Large intestine (tissue), 3 donors: ENCODE measurements at regions not wholly inside any gene's neighbourhood (a gene's known extent, or its start where the extent isn't known, plus 50 kb on each side); places are given as distances from the start of the nearest gene placed in this dataset.
A peak's percentile ranks its signal among the peaks of the same experiment; 100 is the strongest.

Experiments used
- DNase-seq, 2 donors: peaks; one replicate each; pipeline versions ENCODE4 v3.0.0 to v3.0.0-alpha.2; 2013
- H3K27ac ChIP-seq: one replicate; pipeline ENCODE4 v1.5.1; 2013; ENCODE audit warnings: low read length
- H3K27me3 ChIP-seq: 2 replicates; pipeline ENCODE4 v1.6.1; 2013; ENCODE audit warnings: low read length; ENCODE audit not compliant: control insufficient read depth, insufficient read depth
- H3K36me3 ChIP-seq: 2 replicates; pipeline ENCODE4 v1.6.1; 2013; ENCODE audit warnings: low read length; ENCODE audit not compliant: control insufficient read depth, insufficient read depth
- H3K4me1 ChIP-seq: one replicate; pipeline ENCODE4 v1.6.1; 2013; ENCODE audit warnings: low read length; ENCODE audit not compliant: control insufficient read depth, insufficient read depth
- H3K4me3 ChIP-seq: one replicate; pipeline ENCODE4 v1.5.1; 2013; ENCODE audit warnings: low read length
- H3K9me3 ChIP-seq: one replicate; pipeline ENCODE4 v1.6.1; 2013; ENCODE audit warnings: mild to moderate bottlenecking, low read depth, low read length, moderate library complexity; ENCODE audit not compliant: control insufficient read depth
- WGBS: methylation state at CpG from one replicate; pipeline ENCODE4 v1.1.5; 2013; ENCODE audit warnings: low lambda C conversion rate; ENCODE audit not compliant: insufficient coverage; 5-methylcytosine and 5-hydroxymethylcytosine counted together

DNA sequence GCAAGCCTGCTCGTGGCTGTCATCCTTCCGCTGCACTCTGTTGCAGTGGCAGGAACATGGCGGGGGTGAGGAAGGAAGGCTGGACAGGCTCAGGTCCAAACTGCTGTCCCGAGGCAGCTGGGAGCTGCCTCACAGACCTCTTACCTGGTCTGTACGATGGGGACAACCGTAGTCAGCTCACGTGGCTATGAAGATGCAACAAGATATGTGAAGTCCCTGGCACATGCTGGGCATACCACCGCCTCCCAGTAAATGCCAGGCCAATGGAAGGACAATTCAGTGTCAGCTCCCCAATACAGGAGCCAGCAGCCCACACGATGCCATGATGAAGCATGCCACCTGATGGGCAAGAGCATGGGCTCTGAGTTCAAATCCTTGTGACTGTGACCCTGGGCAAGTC is 344.4 kb downstream of the CYRIA start:
- Histone ChIP-seq H3K4me1 (peaks cover 47% of the 10 kb centered on the region), H3K27me3 (no peaks in the 10 kb centered on the region), H3K9me3 (no peaks in the 10 kb centered on the region), H3K27ac (no peak overlapping the region), H3K36me3 (no peaks in the 10 kb centered on the region), H3K4me3 (no peak overlapping the region)
- no peak for DNase-seq
- WGBS: no CpG with 5 or more reads among the region's 9 CpGs

DNA sequence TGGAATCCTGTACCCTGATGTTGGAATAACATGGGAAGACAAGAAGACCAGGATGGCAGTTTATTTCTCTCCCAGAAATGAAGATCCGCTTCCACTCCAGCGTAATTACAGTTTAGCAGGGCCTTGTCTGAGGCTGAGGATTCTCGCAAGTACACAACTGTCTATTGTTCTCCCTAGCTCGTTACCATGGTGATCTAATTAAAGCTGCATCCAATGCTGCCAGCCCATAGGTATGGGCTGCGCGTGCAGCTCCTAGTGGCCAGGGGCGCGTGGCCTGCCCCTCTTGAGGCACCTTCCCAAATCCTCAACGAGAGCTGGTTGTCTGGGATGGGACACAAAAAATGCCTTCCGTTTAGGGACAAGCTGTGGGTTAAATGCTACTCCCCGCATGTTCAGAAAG is 344.9 kb downstream of the CYRIA start:
- Histone ChIP-seq H3K36me3 (no peaks in the 10 kb centered on the region), H3K27ac (no peak overlapping the region), H3K9me3 (no peaks in the 10 kb centered on the region), H3K27me3 (no peaks in the 10 kb centered on the region), H3K4me1 (peaks cover 42% of the 10 kb centered on the region), H3K4me3 (no peak overlapping the region)
- DNase-seq: no peak
- whole genome bisulfite sequencing: no CpG with 5 or more reads among the region's 11 CpGs

GRCh38 chr2:16319551-16320121 is 346.0 kb downstream of the CYRIA start:
- DNase-seq: peak in 1 of 2 donors; percentile 62
- H3K27me3 ChIP-seq: no peaks in the 10 kb centered on the region
- no CpG with 5 or more reads among the region's 12 CpGs for WGBS
- no peak overlapping the region for H3K4me3 ChIP-seq
- H3K36me3 ChIP-seq: no peaks in the 10 kb centered on the region
- H3K4me1 ChIP-seq: peaks cover 36% of the 10 kb centered on the region
- H3K27ac ChIP-seq: no peak overlapping the region
- H3K9me3 ChIP-seq: no peaks in the 10 kb centered on the region

DNA sequence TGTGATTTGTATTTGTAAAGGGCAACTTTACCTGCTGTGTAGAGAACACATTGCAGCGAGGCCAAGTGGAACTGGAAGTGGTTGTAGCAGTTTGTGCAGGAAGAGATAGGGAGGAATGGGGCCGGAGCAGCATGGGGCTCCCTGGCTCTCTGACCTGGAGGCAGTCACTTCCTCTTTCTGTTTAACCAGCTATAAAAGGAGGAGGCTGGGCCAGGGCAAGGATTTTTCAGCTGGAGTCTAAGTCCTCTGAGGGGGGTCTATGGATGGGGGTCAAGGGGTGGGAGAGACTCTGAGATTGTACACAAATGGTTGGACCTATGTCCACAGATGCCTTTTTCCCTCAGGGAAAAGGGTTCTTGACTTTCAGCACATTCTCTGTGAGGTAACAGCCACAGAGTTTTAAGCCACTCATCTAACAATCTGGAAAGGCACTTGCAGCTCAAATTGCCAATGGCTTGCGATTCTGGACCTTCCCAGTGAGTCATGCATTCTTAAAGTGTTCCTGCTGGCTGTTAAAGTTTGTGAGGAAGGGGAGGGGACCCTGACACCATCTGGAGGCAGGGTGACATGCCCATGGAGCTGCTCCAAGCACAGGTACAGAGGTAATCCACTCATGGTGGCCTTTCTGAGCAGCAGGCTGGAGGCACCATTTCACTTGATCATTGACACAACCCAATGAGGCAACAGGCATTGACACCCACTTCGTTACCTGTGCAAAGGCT is 347.0 kb downstream of the CYRIA start:
- no peaks in the 10 kb centered on the region for H3K27me3 ChIP-seq
- WGBS: 0% methylated on average over 1 of the region's 4 CpGs
- no peaks in the 10 kb centered on the region for H3K9me3 ChIP-seq
- peaks cover 31% of the 10 kb centered on the region for H3K4me1 ChIP-seq
- peak in 1 of 2 donors; percentile 78 for DNase-seq
- no peak overlapping the region for H3K4me3 ChIP-seq
- H3K27ac ChIP-seq: peak overlapping the region; percentile 32
- H3K36me3 ChIP-seq: no peaks in the 10 kb centered on the region

DNA sequence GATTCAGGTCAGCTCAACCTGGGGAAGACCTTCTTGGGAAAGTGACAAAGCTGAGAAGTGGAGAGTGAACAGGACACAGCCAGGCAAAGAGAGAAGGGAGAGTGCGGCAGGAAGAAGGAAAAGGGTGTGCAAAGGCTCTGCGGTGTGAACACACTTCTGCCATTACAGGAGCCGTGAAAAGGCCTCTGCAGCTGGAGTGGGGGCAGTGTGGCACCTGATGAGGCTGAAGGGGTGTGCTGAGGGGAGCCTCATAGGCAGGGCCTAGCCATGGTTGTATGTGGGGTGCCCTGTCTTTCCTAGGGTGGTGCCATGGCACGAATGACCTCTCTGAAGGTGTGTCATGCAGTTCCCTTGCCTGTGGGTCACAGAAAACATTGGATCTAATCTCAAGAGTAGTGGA is 347.6 kb downstream of the CYRIA start:
- H3K27ac ChIP-seq: peak overlapping the region; percentile 11
- H3K9me3 ChIP-seq: no peaks in the 10 kb centered on the region
- DNase-seq: no peak
- no peaks in the 10 kb centered on the region for H3K36me3 ChIP-seq
- H3K4me3 ChIP-seq: no peak overlapping the region
- H3K4me1 ChIP-seq: peaks cover 31% of the 10 kb centered on the region
- no CpG with 5 or more reads among the region's 4 CpGs for WGBS
- no peaks in the 10 kb centered on the region for H3K27me3 ChIP-seq

- WGBS: no CpG with 5 or more reads among the region's 6 CpGs
- Histone ChIP-seq H3K36me3 (no peaks in the 10 kb centered on the region), H3K9me3 (no peaks in the 10 kb centered on the region), H3K27ac (no peak overlapping the region), H3K4me3 (no peak overlapping the region), H3K27me3 (no peaks in the 10 kb centered on the region), H3K4me1 (peaks cover 27% of the 10 kb centered on the region)
- DNase-seq: peak in 1 of 2 donors; percentile 67
Observed at GRCh38 chr2:16317211-16317830, 348.3 kb downstream of the CYRIA start.

DNA sequence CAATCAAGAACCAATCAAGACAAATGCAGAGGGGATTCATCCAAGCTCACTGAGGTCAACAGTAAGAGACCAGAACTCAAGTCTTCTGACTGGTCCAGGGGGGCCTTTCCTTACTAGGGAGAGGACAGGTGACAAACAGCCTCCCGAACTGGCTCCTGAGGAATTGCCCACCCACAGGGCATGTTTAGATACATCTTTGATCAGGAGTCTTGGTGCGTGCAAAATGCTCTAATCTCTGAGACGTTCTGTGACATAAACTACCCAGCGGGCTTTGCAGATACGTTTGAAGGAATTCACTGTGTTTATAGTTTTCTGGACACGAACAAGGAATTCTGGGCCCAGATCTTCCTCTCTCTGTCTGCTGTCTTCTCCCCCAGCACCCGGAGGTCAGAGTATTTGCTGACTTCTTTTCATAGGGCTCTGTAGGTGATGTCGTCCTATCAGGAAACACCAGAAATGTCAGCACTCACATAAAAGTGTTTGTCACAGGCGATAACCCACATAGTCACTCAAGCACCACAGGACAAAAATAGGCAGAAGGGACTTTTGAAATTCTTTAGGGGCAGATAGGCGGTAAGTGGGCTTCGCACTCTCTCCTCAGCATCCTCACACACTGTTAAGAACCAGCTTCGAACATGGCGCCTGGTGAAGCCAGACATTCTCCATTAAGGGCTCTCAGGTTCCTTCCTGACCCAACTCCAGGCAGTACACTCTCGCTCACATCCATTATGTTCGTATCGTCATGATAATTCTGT is 349.0 kb downstream of the CYRIA start:
- Histone ChIP-seq H3K36me3 (no peaks in the 10 kb centered on the region), H3K27ac (no peak overlapping the region), H3K9me3 (no peaks in the 10 kb centered on the region), H3K27me3 (no peaks in the 10 kb centered on the region), H3K4me3 (no peak overlapping the region), H3K4me1 (peaks cover 25% of the 10 kb centered on the region)
- WGBS: 100% methylated on average over 4 of the region's 16 CpGs
- DNase-seq: no peak

GRCh38 chr2:16315908-16316307 is 349.7 kb downstream of the CYRIA start:
- Histone ChIP-seq H3K36me3 (no peaks in the 10 kb centered on the region), H3K27me3 (no peaks in the 10 kb centered on the region), H3K4me3 (no peak overlapping the region), H3K9me3 (no peaks in the 10 kb centered on the region), H3K27ac (no peak overlapping the region), H3K4me1 (peaks cover 25% of the 10 kb centered on the region)
- no peak for DNase-seq
- no CpG with 5 or more reads among the region's 9 CpGs for WGBS

- H3K36me3 ChIP-seq: no peaks in the 10 kb centered on the region
- DNase-seq: no peak
- H3K27ac ChIP-seq: no peak overlapping the region
- WGBS: no CpG with 5 or more reads among the region's 5 CpGs
- no peaks in the 10 kb centered on the region for H3K27me3 ChIP-seq
- H3K4me1 ChIP-seq: peaks cover 25% of the 10 kb centered on the region
- H3K9me3 ChIP-seq: no peaks in the 10 kb centered on the region
- H3K4me3 ChIP-seq: no peak overlapping the region
Observed at GRCh38 chr2:16315458-16315835, 350.2 kb downstream of the CYRIA start.

- no peak overlapping the region for H3K4me3 ChIP-seq
- H3K9me3 ChIP-seq: no peaks in the 10 kb centered on the region
- no peaks in the 10 kb centered on the region for H3K36me3 ChIP-seq
- peaks cover 23% of the 10 kb centered on the region for H3K4me1 ChIP-seq
- no peak overlapping the region for H3K27ac ChIP-seq
- 74% methylated on average over 2 of the region's 8 CpGs for WGBS
- DNase-seq: no peak
- no peaks in the 10 kb centered on the region for H3K27me3 ChIP-seq
Observed at GRCh38 chr2:16314691-16315457, 350.8 kb downstream of the CYRIA start.
